Right lung (tissue), 2 donors: ENCODE measurements at regions not wholly inside any gene's neighbourhood (a gene's known extent, or its start where the extent isn't known, plus 50 kb on each side); places are given as distances from the start of the nearest gene placed in this dataset.
"Not testable (repeated sequence)": the region's sequence is repeated elsewhere in the genome, so short reads cannot be mapped to it uniquely, and the experiment has no call there.

Source experiments
- DNase-seq, 2 donors: peaks; one replicate each; pipeline ENCODE4 v3.0.0-alpha.2; 2013

GRCh38 chr5:117633093-117633492 lies 1058.5 kb upstream of the SEMA6A start:
- no peak for DNase-seq

GRCh38 chr5:117624201-117624600 lies 1049.6 kb upstream of the SEMA6A start:
- no peak for DNase-seq

DNA sequence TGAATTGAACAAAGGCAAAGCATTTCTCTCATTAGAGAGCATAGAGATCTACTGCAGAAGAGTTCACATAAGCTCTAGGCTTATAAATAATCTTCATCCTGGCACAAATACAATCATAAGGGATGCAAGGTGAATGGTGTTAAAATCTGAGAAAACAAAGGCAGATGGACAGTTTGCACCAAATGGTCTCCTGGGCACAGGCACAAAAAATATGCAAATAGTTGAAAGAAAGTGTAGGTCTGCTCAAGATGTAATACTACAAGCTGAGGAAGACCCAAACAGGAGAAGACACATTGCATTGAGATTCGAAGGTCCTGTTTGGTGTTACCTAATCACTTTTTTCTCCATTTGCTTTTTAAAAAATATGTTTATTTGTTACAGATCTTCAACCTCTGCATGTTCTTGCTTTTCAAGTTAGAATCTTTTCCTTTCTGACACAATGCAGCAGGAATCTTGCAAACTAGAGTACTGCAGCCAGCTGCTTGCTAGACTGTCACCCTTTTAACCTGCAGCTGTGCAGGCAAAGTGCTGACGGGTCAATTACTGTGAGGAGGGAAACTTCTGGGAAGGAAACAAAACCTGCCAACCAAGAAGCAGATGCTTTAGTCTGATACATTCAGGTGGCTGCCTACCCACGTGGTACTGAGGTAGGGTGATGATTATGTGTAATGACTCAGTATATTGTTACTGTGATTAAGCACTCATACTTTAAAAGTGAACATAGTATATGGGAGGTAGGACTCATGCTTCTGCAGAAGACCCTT lies 1048.6 kb upstream of the SEMA6A start:
- peak in 1 of 2 donors; percentile 2 for DNase-seq

GRCh38 chr5:117621921-117622320 lies 1047.3 kb upstream of the SEMA6A start:
- no peak for DNase-seq

DNA sequence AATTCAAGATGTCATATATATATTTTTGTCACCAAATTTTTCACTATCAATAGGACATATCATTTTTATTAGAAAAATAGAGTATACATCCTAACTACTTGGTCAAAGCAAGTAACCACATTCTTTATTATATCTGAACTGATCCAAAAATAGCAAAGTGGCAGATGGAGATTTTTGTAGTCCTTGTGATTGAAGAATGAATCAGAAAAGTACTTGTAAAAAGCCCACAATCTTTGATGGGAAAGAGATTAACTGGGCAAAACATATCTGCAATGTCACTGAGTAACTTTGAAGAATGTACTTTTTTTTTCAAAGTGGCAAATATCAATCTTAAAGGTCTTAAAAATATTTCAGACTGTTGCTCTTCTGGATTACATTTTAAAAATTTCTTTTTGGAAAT lies 1040.6 kb upstream of the SEMA6A start:
- DNase-seq = no peak

DNA sequence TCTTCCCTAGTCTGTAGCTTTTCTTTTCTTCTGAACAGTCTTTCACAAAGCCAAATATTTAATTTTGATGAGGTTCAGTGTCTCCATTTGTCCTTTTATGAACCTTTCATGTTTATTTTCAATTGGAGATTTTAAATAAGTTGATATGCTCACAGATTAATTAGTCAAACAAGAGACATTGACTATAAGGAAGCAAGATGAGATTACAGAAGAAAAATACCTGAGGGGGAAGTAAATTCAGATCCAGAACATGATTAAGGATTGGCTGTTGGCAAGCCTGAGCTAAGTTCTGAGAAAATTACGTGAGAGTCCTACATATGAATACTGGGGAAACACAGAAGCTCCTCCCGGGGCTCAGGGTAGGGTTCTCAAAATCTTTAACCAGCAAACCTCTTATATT lies 1039.8 kb upstream of the SEMA6A start:
- DNase-seq = no peak

- no peak for DNase-seq
Measured at GRCh38 chr5:117604845-117605244, 1030.2 kb upstream of the SEMA6A start.

DNA sequence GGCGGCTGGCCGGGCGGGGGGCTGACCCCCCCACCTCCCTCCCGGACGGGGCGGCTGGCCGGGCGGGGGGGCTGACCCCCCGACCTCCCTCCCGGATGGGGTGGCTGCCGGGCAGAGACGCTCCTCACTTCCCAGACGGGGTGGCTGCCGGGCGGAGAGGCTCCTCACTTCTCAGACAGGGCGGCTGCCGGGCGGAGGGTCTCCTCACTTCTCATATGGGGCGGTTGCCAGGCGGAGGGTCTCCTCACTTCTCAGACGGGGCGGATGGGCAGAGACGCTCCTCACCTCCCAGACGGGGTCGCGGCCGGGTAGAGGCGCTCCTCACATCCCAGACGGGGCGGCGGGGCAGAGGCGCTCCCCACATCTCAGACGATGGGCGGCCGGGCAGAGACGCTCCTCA lies 1025.2 kb upstream of the SEMA6A start:
- not testable (repeated sequence) for DNase-seq

GRCh38 chr5:117594166-117594565 lies 1019.5 kb upstream of the SEMA6A start:
- peak in 1 of 2 donors; percentile 2 for DNase-seq

GRCh38 chr5:117590944-117591343 lies 1016.3 kb upstream of the SEMA6A start:
- no peak for DNase-seq

DNA sequence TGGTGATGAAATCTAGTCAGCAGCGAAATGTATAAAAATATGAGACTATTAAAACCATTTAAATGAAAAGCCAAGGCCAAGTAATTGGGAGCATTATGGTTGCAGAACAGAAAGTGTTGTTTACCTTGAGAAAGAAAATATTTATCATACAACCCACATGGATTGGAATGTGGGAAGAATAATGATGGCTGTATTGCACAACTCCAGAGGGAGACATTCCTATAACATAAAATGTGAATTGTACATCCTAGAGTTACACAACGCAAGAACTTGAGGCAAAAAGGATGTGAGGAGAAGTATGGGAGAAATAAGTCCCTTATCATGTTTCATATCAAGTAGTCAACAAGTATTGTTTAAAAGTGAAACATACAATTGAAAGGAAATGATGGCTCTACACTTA lies 1014.0 kb upstream of the SEMA6A start:
- DNase-seq = no peak

DNA sequence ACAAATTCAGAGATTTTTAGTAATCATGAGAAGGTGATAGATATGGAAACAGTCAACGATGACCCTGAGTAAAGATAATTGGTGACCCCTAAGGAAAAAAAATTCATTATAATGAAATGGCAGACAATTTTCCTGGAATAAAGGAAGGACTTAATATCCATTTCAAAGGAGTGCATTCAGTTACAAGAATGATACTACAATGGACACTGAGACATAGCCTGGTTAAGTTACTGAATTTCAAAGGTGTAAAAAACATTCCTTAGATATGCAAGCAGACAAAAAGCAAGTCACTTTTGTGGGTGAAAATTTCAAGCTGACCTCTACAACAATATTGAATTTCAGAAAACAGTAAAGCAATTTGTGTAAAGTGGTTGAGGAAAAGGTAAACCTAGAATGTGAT lies 1012.5 kb upstream of the SEMA6A start:
- DNase-seq = no peak

DNA sequence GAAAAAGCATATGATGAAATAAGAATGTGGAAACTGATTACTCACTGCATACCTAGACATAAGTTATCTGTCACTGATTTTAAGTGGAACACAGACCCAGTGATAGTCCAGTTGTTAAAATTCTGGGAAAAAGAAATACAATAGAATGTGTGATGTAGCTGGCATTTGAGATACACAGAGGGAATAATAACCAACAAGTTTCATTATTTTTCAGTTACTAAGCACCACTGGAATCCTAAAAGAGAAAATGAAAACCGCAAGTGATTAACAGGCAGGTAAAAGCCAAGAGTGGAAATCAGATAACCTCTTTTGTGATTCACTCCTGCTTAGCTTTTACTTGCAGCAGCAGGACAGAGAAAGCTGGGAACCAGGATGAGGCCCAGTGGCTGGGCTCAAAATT lies 994.0 kb upstream of the SEMA6A start:
- no peak for DNase-seq

DNA sequence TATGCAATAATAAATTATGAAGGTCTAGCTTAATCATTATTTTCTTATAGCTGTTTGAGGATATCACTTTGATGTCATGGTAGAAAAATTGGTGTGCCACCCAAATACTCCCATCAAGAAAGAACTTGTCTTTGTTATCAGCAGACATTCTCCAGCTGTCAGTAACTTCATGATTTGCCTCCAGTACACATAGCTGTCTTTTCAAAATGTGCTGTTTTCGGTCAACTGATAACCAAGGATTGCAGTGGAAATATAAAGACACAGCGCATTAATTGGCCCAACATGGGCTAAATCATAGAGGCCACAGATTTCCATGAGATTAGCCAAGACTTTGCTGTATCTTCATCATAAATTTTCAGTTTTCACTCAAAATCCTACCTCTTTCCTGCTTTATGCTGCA lies 993.5 kb upstream of the SEMA6A start:
- DNase-seq = peak; percentile 2

DNA sequence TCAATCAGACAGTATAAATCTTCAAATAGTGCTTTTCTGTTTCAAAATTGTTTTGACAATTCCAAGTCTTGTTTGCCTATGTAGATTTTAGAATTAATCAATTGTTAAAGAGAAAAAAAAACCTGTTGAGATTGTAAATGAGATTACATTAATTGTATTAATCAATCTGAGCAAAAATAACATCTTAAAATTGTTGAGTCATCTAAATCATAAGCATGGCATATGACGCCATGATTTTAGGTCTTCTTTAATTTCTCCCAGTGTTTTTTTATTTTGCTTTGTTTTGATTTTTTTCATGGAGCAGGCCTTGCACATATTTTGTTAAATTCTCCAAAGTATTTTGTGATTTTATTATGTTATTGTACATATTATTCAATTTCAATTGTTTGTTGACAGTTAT lies 988.0 kb upstream of the SEMA6A start:
- no peak for DNase-seq

- no peak for DNase-seq
Measured at GRCh38 chr5:117561531-117561930, 986.9 kb upstream of the SEMA6A start.

DNA sequence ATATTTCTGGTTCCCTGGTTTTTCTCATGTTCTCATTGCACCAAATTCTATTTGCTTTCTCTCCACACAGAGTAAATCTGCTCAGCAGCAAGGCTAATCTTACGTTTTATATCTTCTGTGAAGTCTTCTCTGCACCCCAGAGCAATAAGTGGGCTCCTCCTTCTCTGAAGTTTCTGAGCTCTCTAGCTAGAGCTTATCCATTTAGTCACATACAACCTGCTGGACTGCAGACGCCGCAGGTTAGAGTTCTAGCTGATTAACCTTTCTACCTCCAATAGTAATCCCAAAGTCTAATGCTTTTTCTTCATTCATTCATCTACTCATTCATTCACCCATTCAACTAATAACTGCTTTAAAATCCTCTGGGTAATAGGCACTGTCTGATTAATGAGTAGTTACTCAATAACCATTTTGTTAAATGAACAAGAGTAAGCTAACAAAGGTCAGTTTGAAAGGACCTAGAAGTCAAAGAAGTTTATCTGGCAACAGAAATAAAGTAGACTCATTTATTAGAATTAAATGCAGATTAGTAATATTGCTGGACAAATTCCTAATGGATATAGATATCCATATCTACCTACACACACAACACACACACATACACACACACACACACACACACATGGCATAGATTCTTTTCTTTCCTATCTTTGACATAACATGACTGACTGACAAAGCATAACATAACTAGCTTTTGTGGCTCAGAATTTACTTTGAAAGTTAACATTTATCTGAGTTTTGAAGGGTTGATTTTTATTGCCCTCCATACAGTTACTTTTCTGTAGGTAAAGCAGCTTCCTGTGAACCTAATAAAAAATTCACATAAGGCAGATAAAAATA lies 984.6 kb upstream of the SEMA6A start:
- DNase-seq = no peak

GRCh38 chr5:117551236-117551635 lies 976.6 kb upstream of the SEMA6A start:
- no peak for DNase-seq

DNA sequence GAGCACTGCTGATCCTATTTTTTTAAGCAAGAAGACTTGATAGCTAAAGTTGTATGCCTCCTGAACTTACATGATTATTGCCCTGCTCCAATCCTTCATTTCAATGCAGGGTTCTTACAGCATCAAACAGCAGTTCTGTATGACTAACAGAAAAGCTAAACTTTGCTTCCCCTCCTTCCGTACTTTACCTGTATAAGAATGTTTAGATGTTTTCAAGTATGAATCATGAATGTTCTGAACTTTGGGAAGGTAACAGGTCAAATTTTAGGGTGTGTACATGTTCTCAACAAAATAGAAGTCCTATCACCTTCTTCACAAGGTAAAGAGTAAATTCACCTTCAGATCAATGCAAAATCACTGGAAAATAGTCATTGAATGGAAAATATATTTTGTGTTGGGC lies 972.6 kb upstream of the SEMA6A start:
- no peak for DNase-seq

GRCh38 chr5:117539692-117540091 lies 965.1 kb upstream of the SEMA6A start:
- no peak for DNase-seq

DNA sequence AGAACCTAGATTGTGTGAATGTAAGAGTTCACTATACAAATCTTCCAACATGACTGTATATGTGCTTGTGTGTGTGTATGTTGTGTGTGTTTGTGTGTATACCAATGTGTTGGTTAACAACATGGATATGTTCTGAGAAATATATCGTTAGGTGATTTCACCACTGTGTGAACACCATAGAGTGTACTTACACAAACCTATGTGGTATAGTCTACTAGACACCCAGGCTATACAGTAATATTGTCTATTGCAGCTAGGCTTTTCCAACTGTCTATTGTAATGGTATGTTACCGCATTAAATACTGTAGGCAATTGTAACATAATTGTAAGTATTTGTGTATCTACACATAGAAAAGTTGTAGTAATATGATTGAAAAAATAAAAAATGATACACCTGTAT lies 959.2 kb upstream of the SEMA6A start:
- DNase-seq = no peak

DNA sequence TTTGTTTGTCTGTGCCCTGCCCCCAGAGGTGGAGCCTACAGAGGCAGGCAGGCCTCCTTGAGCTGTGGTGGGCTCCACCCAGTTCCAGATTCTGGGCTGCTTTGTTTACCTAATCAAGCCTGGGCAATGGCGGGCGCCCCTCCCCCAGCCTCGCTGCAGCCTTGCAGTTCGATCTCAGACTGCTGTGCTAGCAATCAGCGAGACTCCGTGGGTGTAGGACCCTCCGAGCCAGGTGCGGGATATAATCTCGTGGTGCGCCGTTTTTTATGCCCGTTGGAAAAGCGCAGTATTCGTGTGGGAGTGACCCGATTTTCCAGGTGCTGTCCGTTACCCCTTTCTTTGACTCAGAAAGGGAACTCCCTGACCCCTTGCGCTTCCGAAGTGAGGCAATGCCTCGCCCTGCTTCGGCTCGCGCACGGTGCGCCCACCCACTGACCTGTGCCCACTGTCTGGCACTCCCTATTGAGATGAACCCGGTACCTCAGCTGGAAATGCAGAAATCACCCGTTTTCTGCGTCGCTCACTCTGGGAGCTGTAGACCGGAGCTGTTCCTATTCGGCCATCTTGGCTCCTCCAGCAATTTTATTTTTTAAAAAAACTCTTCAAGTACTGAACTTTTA lies 958.5 kb upstream of the SEMA6A start:
- DNase-seq = not testable (repeated sequence)

GRCh38 chr5:117519957-117520500 lies 945.4 kb upstream of the SEMA6A start:
- no peak for DNase-seq
